Suprapubic skin (tissue), 3 donors: ENCODE measurements at regions not wholly inside any gene's neighbourhood (a gene's known extent, or its start where the extent isn't known, plus 50 kb on each side); places are given as distances from the start of the nearest gene placed in this dataset.

ENCODE experiments used
- EP300 ChIP-seq: sonication (generic); formaldehyde crosslinking; IDR thresholded peaks from one replicate; pipeline ENCODE4 v1.6.1; 2017; ENCODE audit warnings: antibody characterized with exemption
- POLR2A ChIP-seq, 2 donors: fragments of 450-650 bp; IDR thresholded peaks; one replicate each; pipeline ENCODE4 v1.6.1; 2017; ENCODE audit warnings: antibody characterized with exemption in 2 of 2, mild to moderate bottlenecking in 2 of 2, moderate library complexity in 2 of 2
- TF ChIP-seq, protein P1 (sequence below), 2 donors: fragments of 200-600 bp in 1 of 2; fragments of 450-650 bp in 1 of 2; sonication (generic) in 1 of 2; IDR thresholded peaks; one replicate each; pipeline ENCODE4 v1.5.1; 2016 to 2019; ENCODE audit warnings: antibody characterized with exemption in 2 of 2, mild to moderate bottlenecking in 1 of 2, moderate library complexity in 1 of 2

DNA sequence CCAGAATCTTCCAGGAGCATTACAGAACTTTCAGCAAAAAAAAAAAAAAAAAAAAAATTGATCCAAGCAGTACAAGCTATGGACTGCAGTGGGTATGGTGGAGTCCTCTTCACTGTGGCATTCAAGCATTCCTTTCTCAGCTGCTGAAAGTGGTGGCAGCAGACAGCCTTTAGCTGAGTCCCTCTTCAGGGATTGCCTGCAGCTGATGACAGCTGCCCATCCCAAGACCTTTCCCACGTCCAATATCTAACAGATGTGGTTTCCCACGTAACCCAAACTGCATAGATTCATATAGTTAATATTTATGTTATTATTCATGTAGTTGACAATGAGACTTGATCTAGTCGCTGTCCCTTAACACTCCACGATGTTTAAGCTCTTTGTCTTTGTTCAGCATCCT, 475.9 kb downstream of the TLE1 start:
- TF ChIP-seq, protein P1, sequence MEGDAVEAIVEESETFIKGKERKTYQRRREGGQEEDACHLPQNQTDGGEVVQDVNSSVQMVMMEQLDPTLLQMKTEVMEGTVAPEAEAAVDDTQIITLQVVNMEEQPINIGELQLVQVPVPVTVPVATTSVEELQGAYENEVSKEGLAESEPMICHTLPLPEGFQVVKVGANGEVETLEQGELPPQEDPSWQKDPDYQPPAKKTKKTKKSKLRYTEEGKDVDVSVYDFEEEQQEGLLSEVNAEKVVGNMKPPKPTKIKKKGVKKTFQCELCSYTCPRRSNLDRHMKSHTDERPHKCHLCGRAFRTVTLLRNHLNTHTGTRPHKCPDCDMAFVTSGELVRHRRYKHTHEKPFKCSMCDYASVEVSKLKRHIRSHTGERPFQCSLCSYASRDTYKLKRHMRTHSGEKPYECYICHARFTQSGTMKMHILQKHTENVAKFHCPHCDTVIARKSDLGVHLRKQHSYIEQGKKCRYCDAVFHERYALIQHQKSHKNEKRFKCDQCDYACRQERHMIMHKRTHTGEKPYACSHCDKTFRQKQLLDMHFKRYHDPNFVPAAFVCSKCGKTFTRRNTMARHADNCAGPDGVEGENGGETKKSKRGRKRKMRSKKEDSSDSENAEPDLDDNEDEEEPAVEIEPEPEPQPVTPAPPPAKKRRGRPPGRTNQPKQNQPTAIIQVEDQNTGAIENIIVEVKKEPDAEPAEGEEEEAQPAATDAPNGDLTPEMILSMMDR (IDR thresholded peaks at IDR 0.05) = no peak
- no peak for TF ChIP-seq POLR2A (IDR thresholded peaks at IDR 0.05)
- no peak for TF ChIP-seq EP300
